NB4 (cell line): ENCODE measurements at regions not wholly inside any gene's neighbourhood (a gene's known extent, or its start where the extent isn't known, plus 50 kb on each side); places are given as distances from the start of the nearest gene placed in this dataset.

ENCODE experiments used
- CTCF ChIP-seq: IDR thresholded peaks from one replicate; pipeline ENCODE4 v1.5.1; 2012; ENCODE audit warnings: low read depth, low read length
- POLR2A ChIP-seq: IDR thresholded peaks from 2 replicates; pipeline ENCODE4 v1.6.1; 2011; ENCODE audit warnings: mild to moderate bottlenecking; ENCODE audit not compliant: insufficient read length; ENCODE audit errors: extremely low read depth

- TF ChIP-seq CTCF, result no peak
- TF ChIP-seq POLR2A, result no peak
Observed at GRCh38 chr21:36582271-36582670, 102.3 kb upstream of the CLDN14 start.
